Natural killer cell (primary cell): ENCODE measurements at regions not wholly inside any gene's neighbourhood (a gene's known extent, or its start where the extent isn't known, plus 50 kb on each side); places are given as distances from the start of the nearest gene placed in this dataset.

ENCODE experiments used
- ATAC-seq, 3 donors: fragments of 150-1000 bp in 2 of 3; fragments of 200-7000 bp in 1 of 3; cut with Tn5 transposase; 1 replicate in 1 of 3; 2 replicates in 2 of 3; pipeline ENCODE4 v1.10.0; 2021; ENCODE audit warnings: mild to moderate bottlenecking in 2 of 3, moderate library complexity in 2 of 3
- DNase-seq, 2 donors: peaks; one replicate each; pipeline versions ENCODE4 v3.0.0 to v3.0.0-alpha.2; 2013 to 2021; ENCODE audit warnings: mixed read lengths in 1 of 2
- H3K27ac ChIP-seq: one replicate; pipeline ENCODE4 v1.5.1; 2013; ENCODE audit warnings: mild to moderate bottlenecking, low read length
- H3K27me3 ChIP-seq: one replicate; pipeline ENCODE4 v1.6.1; 2013; ENCODE audit warnings: low read length; ENCODE audit not compliant: control insufficient read depth, insufficient read depth
- H3K36me3 ChIP-seq: one replicate; pipeline ENCODE4 v1.6.1; 2013; ENCODE audit warnings: low read length; ENCODE audit not compliant: control insufficient read depth, insufficient read depth
- H3K4me1 ChIP-seq: one replicate; pipeline ENCODE4 v1.6.1; 2013; ENCODE audit warnings: low read length; ENCODE audit not compliant: control insufficient read depth, insufficient read depth
- H3K4me3 ChIP-seq: one replicate; pipeline ENCODE4 v1.5.1; 2013; ENCODE audit warnings: low read length
- H3K9me3 ChIP-seq: one replicate; pipeline ENCODE4 v1.6.1; 2013; ENCODE audit warnings: low read length; ENCODE audit not compliant: control insufficient read depth, insufficient read depth
- H3K27ac Mint-ChIP-seq, 2 donors: one replicate each; pipeline ENCODE4 v1.8.0; 2022; ENCODE audit warnings: mild to moderate bottlenecking in 2 of 2, mixed read lengths in 2 of 2, moderate library complexity in 1 of 2
- H3K27me3 Mint-ChIP-seq, 2 donors: one replicate each; pipeline ENCODE4 v1.8.0; 2022; ENCODE audit warnings: low read depth in 2 of 2, mixed read lengths in 2 of 2
- H3K36me3 Mint-ChIP-seq: one replicate; pipeline ENCODE4 v1.8.0; 2022; ENCODE audit warnings: mixed read lengths
- H3K4me1 Mint-ChIP-seq, 2 donors: one replicate each; pipeline ENCODE4 v1.8.0; 2022; ENCODE audit warnings: mixed read lengths in 2 of 2
- H3K4me3 Mint-ChIP-seq: one replicate; pipeline ENCODE4 v1.8.0; 2022; ENCODE audit warnings: mild to moderate bottlenecking, moderate library complexity, mixed read lengths
- H3K9me3 Mint-ChIP-seq, 2 donors: one replicate each; pipeline ENCODE4 v1.8.0; 2022; ENCODE audit warnings: mixed read lengths in 2 of 2
- CTCF ChIP-seq: fragments of 200-600 bp; IDR thresholded peaks from one replicate; pipeline ENCODE4 v1.8.0; 2022; ENCODE audit warnings: antibody characterized with exemption
- WGBS: methylation state at CpG from one replicate; pipeline ENCODE4 v1.1.7; 2013; ENCODE audit warnings: missing lambda C conversion rate; ENCODE audit not compliant: insufficient coverage; 5-methylcytosine and 5-hydroxymethylcytosine counted together
- intact Hi-C: fragments of 100-400 bp; cut with micrococcal nuclease; formaldehyde crosslinking; loops from one replicate; pipeline ENCODE4 v1.14.2; 2022

GRCh38 chr4:141575884-141576283, 60.5 kb upstream of the IL15 start:
- ATAC-seq = no peak

GRCh38 chr4:141576585-141577110, 59.7 kb upstream of the IL15 start:
- Histone ChIP-seq H3K27ac (no peak overlapping the region), H3K27me3 (no peaks in the 10 kb centered on the region), H3K4me3 (no peak overlapping the region), H3K4me1 (no peaks in the 10 kb centered on the region), H3K9me3 (no peaks in the 10 kb centered on the region), H3K36me3 (no peaks in the 10 kb centered on the region)
- no peaks in the 10 kb centered on the region for H3K27me3 Mint-ChIP-seq
- H3K4me3 Mint-ChIP-seq = no peak overlapping the region
- no peak for DNase-seq
- ATAC-seq = no peak
- H3K36me3 Mint-ChIP-seq = no peaks in the 10 kb centered on the region
- TF ChIP-seq CTCF = no peak
- intact Hi-C loops = no loop called here
- H3K4me1 Mint-ChIP-seq = no peaks in the 10 kb centered on the region
- H3K9me3 Mint-ChIP-seq = peaks cover 2 to 4% of the 10 kb centered on the region in 2 donors
- 92% methylated on average over 7 of the region's 8 CpGs for WGBS
- no peak overlapping the region for H3K27ac Mint-ChIP-seq

More at GRCh38 chr4:141575884-141576283, 60.5 kb upstream of the IL15 start:
- no peaks in the 10 kb centered on the region for H3K36me3 ChIP-seq
- peaks cover 2 to 4% of the 10 kb centered on the region in 2 donors for H3K9me3 Mint-ChIP-seq
- H3K4me1 ChIP-seq = no peaks in the 10 kb centered on the region
- intact Hi-C loops = no loop called here
- no peak overlapping the region for H3K27ac Mint-ChIP-seq
- no peaks in the 10 kb centered on the region for H3K27me3 Mint-ChIP-seq
- H3K36me3 Mint-ChIP-seq = no peaks in the 10 kb centered on the region
- DNase-seq = no peak
- no peaks in the 10 kb centered on the region for H3K4me1 Mint-ChIP-seq
- WGBS = 87% methylated on average over 4 of the region's 4 CpGs
- H3K4me3 ChIP-seq = no peak overlapping the region
- no peaks in the 10 kb centered on the region for H3K9me3 ChIP-seq
- TF ChIP-seq CTCF = no peak
- no peak overlapping the region for H3K4me3 Mint-ChIP-seq
- H3K27ac ChIP-seq = no peak overlapping the region
- H3K27me3 ChIP-seq = no peaks in the 10 kb centered on the region

GRCh38 chr4:141578451-141578850, 57.9 kb upstream of the IL15 start:
- H3K4me3 Mint-ChIP-seq = no peak overlapping the region
- no peak for DNase-seq
- H3K27me3 Mint-ChIP-seq = no peaks in the 10 kb centered on the region
- peaks cover 2 to 4% of the 10 kb centered on the region in 2 donors for H3K9me3 Mint-ChIP-seq
- Histone ChIP-seq H3K27me3 (no peaks in the 10 kb centered on the region), H3K9me3 (no peaks in the 10 kb centered on the region), H3K36me3 (no peaks in the 10 kb centered on the region), H3K4me3 (no peak overlapping the region), H3K27ac (no peak overlapping the region), H3K4me1 (no peaks in the 10 kb centered on the region)
- ATAC-seq = no peak
- intact Hi-C loops = no loop called here
- no peak overlapping the region for H3K27ac Mint-ChIP-seq
- no peak for TF ChIP-seq CTCF
- no peaks in the 10 kb centered on the region for H3K4me1 Mint-ChIP-seq
- no peaks in the 10 kb centered on the region for H3K36me3 Mint-ChIP-seq

GRCh38 chr4:141580523-141580922, 55.9 kb upstream of the IL15 start:
- intact Hi-C loops = no loop called here
- H3K36me3 Mint-ChIP-seq = no peaks in the 10 kb centered on the region
- Histone ChIP-seq H3K27me3 (no peaks in the 10 kb centered on the region), H3K4me3 (no peak overlapping the region), H3K9me3 (no peaks in the 10 kb centered on the region), H3K27ac (no peak overlapping the region), H3K36me3 (no peaks in the 10 kb centered on the region), H3K4me1 (no peaks in the 10 kb centered on the region)
- TF ChIP-seq CTCF = no peak
- H3K27ac Mint-ChIP-seq = no peak overlapping the region
- peaks cover 4% of the 10 kb centered on the region in 2 donors for H3K9me3 Mint-ChIP-seq
- H3K4me3 Mint-ChIP-seq = no peak overlapping the region
- no peaks in the 10 kb centered on the region for H3K27me3 Mint-ChIP-seq
- no peaks in the 10 kb centered on the region for H3K4me1 Mint-ChIP-seq
- DNase-seq = no peak
- no peak for ATAC-seq
